ENCODE measurements at regions not wholly inside any gene's neighbourhood (a gene's known extent, or its start where the extent isn't known, plus 50 kb on each side); places are given as distances from the start of the nearest gene placed in this dataset.
"Not testable (repeated sequence)": the region's sequence is repeated elsewhere in the genome, so short reads cannot be mapped to it uniquely, and the experiment has no call there.

- Histone ChIP-seq H3K36me3 (ENCODE audit: control insufficient read depth, insufficient read depth, low read length) (no peaks in the 10 kb centered on the region), H3K27me3 (replicated peaks; ENCODE audit: control insufficient read depth, insufficient read depth, low read length) (no peaks in the 10 kb centered on the region), H3K4me3 (replicated peaks; ENCODE audit: low read depth, low read length) (no peak overlapping the region)
- no peak for DNase-seq (ENCODE audit: extremely low read depth, insufficient read length)
- TF ChIP-seq, protein P1, sequence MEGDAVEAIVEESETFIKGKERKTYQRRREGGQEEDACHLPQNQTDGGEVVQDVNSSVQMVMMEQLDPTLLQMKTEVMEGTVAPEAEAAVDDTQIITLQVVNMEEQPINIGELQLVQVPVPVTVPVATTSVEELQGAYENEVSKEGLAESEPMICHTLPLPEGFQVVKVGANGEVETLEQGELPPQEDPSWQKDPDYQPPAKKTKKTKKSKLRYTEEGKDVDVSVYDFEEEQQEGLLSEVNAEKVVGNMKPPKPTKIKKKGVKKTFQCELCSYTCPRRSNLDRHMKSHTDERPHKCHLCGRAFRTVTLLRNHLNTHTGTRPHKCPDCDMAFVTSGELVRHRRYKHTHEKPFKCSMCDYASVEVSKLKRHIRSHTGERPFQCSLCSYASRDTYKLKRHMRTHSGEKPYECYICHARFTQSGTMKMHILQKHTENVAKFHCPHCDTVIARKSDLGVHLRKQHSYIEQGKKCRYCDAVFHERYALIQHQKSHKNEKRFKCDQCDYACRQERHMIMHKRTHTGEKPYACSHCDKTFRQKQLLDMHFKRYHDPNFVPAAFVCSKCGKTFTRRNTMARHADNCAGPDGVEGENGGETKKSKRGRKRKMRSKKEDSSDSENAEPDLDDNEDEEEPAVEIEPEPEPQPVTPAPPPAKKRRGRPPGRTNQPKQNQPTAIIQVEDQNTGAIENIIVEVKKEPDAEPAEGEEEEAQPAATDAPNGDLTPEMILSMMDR (IDR thresholded peaks at IDR 0.05; ENCODE audit: insufficient read depth, low read length, poor library complexity, severe bottlenecking) = no peak
Measured at GRCh38 chr6:67102743-67103142, 1395.7 kb upstream of the EYS start.

DNA sequence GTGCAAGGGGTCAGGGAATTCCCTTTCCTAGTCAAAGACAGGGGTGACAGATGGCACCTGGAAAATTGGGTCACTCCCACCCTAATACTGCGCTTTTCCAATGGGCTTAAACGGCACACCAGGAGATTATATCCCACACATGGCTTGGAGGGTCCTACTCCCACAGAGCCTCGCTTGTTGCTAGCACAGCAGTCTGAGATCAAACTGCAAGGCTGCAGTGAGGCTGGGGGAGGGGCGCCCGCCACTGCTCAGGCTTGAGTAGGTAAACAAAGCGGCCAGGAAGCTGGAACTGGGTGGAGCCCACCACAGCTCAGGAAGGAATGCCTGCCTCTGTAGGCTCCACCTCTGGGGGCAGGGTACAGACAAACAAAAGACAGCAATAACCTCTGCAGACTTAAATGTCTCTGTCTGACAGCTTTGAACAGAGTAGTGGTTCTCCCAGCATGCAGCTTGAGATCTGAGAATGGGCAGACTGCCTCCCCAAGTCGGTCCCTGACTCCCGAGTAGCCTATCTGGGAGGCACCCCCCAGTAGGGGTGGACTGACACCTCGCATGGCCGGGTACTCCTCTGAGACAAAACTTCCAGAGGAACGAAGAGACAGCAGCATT, 1388.7 kb upstream of the EYS start:
- DNase-seq (ENCODE audit: extremely low read depth, insufficient read length); H3K27me3 ChIP-seq (replicated peaks; ENCODE audit: control insufficient read depth, insufficient read depth, low read length); H3K36me3 ChIP-seq (ENCODE audit: control insufficient read depth, insufficient read depth, low read length); H3K4me3 ChIP-seq (replicated peaks; ENCODE audit: low read depth, low read length): not testable (repeated sequence)

DNA sequence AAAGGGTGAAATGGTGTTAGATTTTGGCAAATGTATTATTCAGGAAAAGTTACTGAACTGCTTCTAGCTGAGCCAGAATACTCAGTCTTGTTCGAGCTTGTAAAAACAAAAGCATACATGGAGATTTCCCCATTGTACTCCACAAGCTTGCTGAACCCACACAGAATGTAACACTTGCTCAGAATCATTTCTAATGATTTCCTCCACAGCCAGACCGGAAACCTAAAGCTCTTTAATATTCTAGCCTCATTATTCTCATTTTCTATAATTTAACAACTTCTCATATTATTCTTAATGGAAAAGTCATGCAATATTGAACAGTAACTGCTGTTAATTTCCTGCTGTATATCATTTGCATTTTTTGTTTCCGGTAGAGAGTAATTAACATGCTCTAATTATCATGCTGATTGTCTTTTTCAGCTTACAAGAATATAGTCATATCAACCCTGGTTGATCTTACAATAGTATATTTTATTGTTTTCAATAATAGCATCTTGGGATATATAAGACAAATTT, 1387.5 kb upstream of the EYS start:
- TF ChIP-seq, protein P1 (IDR thresholded peaks at IDR 0.05; ENCODE audit: insufficient read depth, low read length, poor library complexity, severe bottlenecking) = no peak
- DNase-seq (ENCODE audit: extremely low read depth, insufficient read length) = no peak
- H3K4me3 ChIP-seq (replicated peaks; ENCODE audit: low read depth, low read length) = no peak overlapping the region
- no peaks in the 10 kb centered on the region for H3K36me3 ChIP-seq (ENCODE audit: control insufficient read depth, insufficient read depth, low read length)
- no peaks in the 10 kb centered on the region for H3K27me3 ChIP-seq (replicated peaks; ENCODE audit: control insufficient read depth, insufficient read depth, low read length)

DNA sequence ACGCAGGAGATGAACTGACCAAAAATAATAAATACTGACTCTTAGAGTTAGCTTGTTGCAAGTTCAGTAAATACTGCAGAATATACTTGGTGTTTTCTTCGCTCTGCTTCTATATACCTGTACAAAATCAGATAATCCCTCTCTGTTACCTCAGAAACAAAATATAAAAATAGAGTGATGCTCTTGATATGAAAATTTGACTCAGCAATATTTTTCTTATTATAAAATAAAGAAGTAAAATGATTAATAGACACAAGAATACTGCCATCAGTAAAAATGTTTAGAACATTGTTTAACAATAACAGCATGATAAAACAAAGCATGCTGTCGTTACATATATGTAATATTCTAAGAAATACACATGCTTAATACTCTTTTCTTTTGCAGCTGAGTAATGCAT, 1366.9 kb upstream of the EYS start:
- H3K27me3 ChIP-seq (replicated peaks; ENCODE audit: control insufficient read depth, insufficient read depth, low read length) = no peaks in the 10 kb centered on the region
- H3K4me3 ChIP-seq (replicated peaks; ENCODE audit: low read depth, low read length) = no peak overlapping the region
- H3K36me3 ChIP-seq (ENCODE audit: control insufficient read depth, insufficient read depth, low read length) = no peaks in the 10 kb centered on the region
- no peak for DNase-seq (ENCODE audit: extremely low read depth, insufficient read length)
- TF ChIP-seq, protein P1 (IDR thresholded peaks at IDR 0.05; ENCODE audit: insufficient read depth, low read length, poor library complexity, severe bottlenecking) = no peak

GRCh38 chr6:67068781-67069180, 1361.8 kb upstream of the EYS start:
- no peak for DNase-seq (ENCODE audit: extremely low read depth, insufficient read length)
- H3K27me3 ChIP-seq (replicated peaks; ENCODE audit: control insufficient read depth, insufficient read depth, low read length) = no peaks in the 10 kb centered on the region
- H3K4me3 ChIP-seq (replicated peaks; ENCODE audit: low read depth, low read length) = no peak overlapping the region
- no peaks in the 10 kb centered on the region for H3K36me3 ChIP-seq (ENCODE audit: control insufficient read depth, insufficient read depth, low read length)
- TF ChIP-seq, protein P1 (IDR thresholded peaks at IDR 0.05; ENCODE audit: insufficient read depth, low read length, poor library complexity, severe bottlenecking) = no peak

- H3K4me3 ChIP-seq (replicated peaks; ENCODE audit: low read depth, low read length) = no peak overlapping the region
- DNase-seq (ENCODE audit: extremely low read depth, insufficient read length) = no peak
- no peaks in the 10 kb centered on the region for H3K27me3 ChIP-seq (replicated peaks; ENCODE audit: control insufficient read depth, insufficient read depth, low read length)
- TF ChIP-seq, protein P1 (IDR thresholded peaks at IDR 0.05; ENCODE audit: insufficient read depth, low read length, poor library complexity, severe bottlenecking) = no peak
- H3K36me3 ChIP-seq (ENCODE audit: control insufficient read depth, insufficient read depth, low read length) = no peaks in the 10 kb centered on the region
Measured at GRCh38 chr6:67064323-67064722, 1357.3 kb upstream of the EYS start.
